A549 (cell line): ENCODE measurements at regions not wholly inside any gene's neighbourhood (a gene's known extent, or its start where the extent isn't known, plus 50 kb on each side); places are given as distances from the start of the nearest gene placed in this dataset.

Experiments
- BHLHE40 ChIP-seq: IDR thresholded peaks from 2 replicates; pipeline ENCODE4 v1.6.1; 2012; ENCODE audit warnings: low read depth, low read length, inconsistent platforms
- EP300 ChIP-seq, 2 experiments: fragments of >200 bp; sonication (Bioruptor Twin); formaldehyde crosslinking; IDR thresholded peaks; 2 replicates in 1 of 2; 3 replicates in 1 of 2; pipeline ENCODE4 v1.6.1; 2016 to 2017
- FOXS1 ChIP-seq: fragments of 250-450 bp; sonication (Bioruptor Pico); IDR thresholded peaks from 2 replicates; pipeline ENCODE4 v1.5.0; 2020; ENCODE audit warnings: mild to moderate bottlenecking, moderate library complexity
- KDM1A ChIP-seq: fragments of 200-600 bp; sonication (generic); IDR thresholded peaks from 2 replicates; pipeline ENCODE4 v1.6.1; 2016; ENCODE audit warnings: low read depth, mild to moderate bottlenecking
- NR3C1 ChIP-seq: fragments of >200 bp; sonication (Bioruptor Twin); formaldehyde crosslinking; IDR thresholded peaks from 3 replicates; pipeline ENCODE4 v1.6.1; 2017
- POLR2A ChIP-seq: IDR thresholded peaks from 2 replicates; pipeline ENCODE4 v1.6.1; 2012; ENCODE audit warnings: mild to moderate bottlenecking, low read length
- TF ChIP-seq, protein P1 (sequence below): fragments of >200 bp; sonication (Bioruptor Twin); formaldehyde crosslinking; IDR thresholded peaks from 3 replicates; pipeline ENCODE4 v1.5.1; 2016
- TF ChIP-seq, protein P2 (sequence below): IDR thresholded peaks from 2 replicates; pipeline ENCODE4 v1.6.1; 2012
- TF ChIP-seq, protein P3 (sequence below): fragments of 450-650 bp; IDR thresholded peaks from 2 replicates; pipeline ENCODE4 v1.6.1; 2014; ENCODE audit warnings: antibody characterized with exemption

DNA sequence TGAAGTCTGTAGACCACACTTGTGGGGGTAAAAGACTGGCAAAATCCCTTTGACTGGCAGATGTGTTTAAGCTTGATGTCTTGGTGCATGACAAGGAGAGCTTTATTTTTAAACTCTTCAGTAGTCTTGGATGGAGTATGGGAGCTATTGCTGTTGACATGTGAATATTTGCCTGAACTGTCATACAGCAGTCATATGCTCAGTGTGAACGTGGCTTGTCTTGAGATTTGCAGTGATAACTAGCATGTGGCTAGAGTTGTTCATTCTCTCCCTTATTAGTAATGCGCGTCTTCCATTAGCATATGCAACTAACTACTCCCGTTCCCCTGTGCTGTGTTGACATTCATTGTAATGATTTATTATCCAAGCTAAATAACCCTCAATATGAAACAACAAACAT, 523.6 kb upstream of the WWC1 start:
- TF ChIP-seq BHLHE40 (no peak), FOXS1 (no peak), NR3C1 (no peak), KDM1A (no peak), EP300 (IDR thresholded peaks at IDR 0.05) (no peak), POLR2A (no peak)
- TF ChIP-seq, protein P1, sequence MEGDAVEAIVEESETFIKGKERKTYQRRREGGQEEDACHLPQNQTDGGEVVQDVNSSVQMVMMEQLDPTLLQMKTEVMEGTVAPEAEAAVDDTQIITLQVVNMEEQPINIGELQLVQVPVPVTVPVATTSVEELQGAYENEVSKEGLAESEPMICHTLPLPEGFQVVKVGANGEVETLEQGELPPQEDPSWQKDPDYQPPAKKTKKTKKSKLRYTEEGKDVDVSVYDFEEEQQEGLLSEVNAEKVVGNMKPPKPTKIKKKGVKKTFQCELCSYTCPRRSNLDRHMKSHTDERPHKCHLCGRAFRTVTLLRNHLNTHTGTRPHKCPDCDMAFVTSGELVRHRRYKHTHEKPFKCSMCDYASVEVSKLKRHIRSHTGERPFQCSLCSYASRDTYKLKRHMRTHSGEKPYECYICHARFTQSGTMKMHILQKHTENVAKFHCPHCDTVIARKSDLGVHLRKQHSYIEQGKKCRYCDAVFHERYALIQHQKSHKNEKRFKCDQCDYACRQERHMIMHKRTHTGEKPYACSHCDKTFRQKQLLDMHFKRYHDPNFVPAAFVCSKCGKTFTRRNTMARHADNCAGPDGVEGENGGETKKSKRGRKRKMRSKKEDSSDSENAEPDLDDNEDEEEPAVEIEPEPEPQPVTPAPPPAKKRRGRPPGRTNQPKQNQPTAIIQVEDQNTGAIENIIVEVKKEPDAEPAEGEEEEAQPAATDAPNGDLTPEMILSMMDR, result no peak
- TF ChIP-seq, protein P2, sequence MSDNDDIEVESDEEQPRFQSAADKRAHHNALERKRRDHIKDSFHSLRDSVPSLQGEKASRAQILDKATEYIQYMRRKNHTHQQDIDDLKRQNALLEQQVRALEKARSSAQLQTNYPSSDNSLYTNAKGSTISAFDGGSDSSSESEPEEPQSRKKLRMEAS, result no peak
- TF ChIP-seq, protein P3, sequence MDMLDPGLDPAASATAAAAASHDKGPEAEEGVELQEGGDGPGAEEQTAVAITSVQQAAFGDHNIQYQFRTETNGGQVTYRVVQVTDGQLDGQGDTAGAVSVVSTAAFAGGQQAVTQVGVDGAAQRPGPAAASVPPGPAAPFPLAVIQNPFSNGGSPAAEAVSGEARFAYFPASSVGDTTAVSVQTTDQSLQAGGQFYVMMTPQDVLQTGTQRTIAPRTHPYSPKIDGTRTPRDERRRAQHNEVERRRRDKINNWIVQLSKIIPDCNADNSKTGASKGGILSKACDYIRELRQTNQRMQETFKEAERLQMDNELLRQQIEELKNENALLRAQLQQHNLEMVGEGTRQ, result no peak
